Naive B cell (primary cell): ENCODE measurements at regions not wholly inside any gene's neighbourhood (a gene's known extent, or its start where the extent isn't known, plus 50 kb on each side); places are given as distances from the start of the nearest gene placed in this dataset.

Source experiments
- ATAC-seq, 2 donors: fragments of 150-1000 bp; cut with Tn5 transposase; 2 replicates each; pipeline ENCODE4 v1.10.0; 2021; ENCODE audit warnings: low read depth in 2 of 2, mild to moderate bottlenecking in 2 of 2, moderate library complexity in 2 of 2
- DNase-seq: peaks from one replicate; pipeline ENCODE4 v3.0.0; 2022
- H3K27ac Mint-ChIP-seq, 6 donors: one replicate each; pipeline ENCODE4 v1.8.0; 2020 to 2022; ENCODE audit warnings: mild to moderate bottlenecking in 6 of 6, mixed read lengths in 6 of 6, moderate library complexity in 5 of 6, inconsistent platforms in 2 of 6
- H3K27me3 Mint-ChIP-seq, 3 donors: one replicate each; pipeline ENCODE4 v1.8.0; 2021 to 2022; ENCODE audit warnings: mixed read lengths in 3 of 3, mild to moderate bottlenecking in 1 of 3
- H3K36me3 Mint-ChIP-seq, 2 donors: one replicate each; pipeline ENCODE4 v1.8.0; 2020 to 2022; ENCODE audit warnings: mixed read lengths in 2 of 2, inconsistent platforms in 1 of 2, mild to moderate bottlenecking in 1 of 2
- H3K4me1 Mint-ChIP-seq, 3 donors: one replicate each; pipeline ENCODE4 v1.8.0; 2020 to 2022; ENCODE audit warnings: mixed read lengths in 3 of 3, inconsistent platforms in 1 of 3, mild to moderate bottlenecking in 1 of 3, moderate library complexity in 1 of 3
- H3K4me3 Mint-ChIP-seq, 8 donors: one replicate each; pipeline ENCODE4 v1.8.0; 2020 to 2022; ENCODE audit warnings: mild to moderate bottlenecking in 8 of 8, mixed read lengths in 8 of 8, moderate library complexity in 8 of 8, inconsistent platforms in 2 of 8
- H3K9me3 Mint-ChIP-seq, 7 donors: one replicate each; pipeline ENCODE4 v1.8.0; 2020 to 2022; ENCODE audit warnings: mixed read lengths in 7 of 7, mild to moderate bottlenecking in 5 of 7, inconsistent platforms in 2 of 7, moderate library complexity in 1 of 7

- Mint-ChIP-seq H3K27ac (no peak overlapping the region), H3K4me1 (no peaks in the 10 kb centered on the region), H3K27me3 (no peaks in the 10 kb centered on the region), H3K9me3 (peaks cover 0 to 14% (median 6%) of the 10 kb centered on the region in 7 donors), H3K4me3 (no peak overlapping the region), H3K36me3 (no peaks in the 10 kb centered on the region)
- no peak for ATAC-seq
- no peak for DNase-seq
Measured at GRCh38 chr21:16388291-16388690, 658.5 kb downstream of the USP25 start.

- peak overlapping the region in 1 of 6 donors; percentile 16 for H3K27ac Mint-ChIP-seq
- DNase-seq (no peak), ATAC-seq (no peak)
- H3K9me3 Mint-ChIP-seq = peaks cover 0 to 14% (median 6%) of the 10 kb centered on the region in 7 donors
- H3K27me3 Mint-ChIP-seq = no peaks in the 10 kb centered on the region
- H3K36me3 Mint-ChIP-seq = no peaks in the 10 kb centered on the region
- no peaks in the 10 kb centered on the region for H3K4me1 Mint-ChIP-seq
- no peak overlapping the region for H3K4me3 Mint-ChIP-seq
Measured at GRCh38 chr21:16388911-16389560, 659.3 kb downstream of the USP25 start.

- ATAC-seq = no peak
Measured at GRCh38 chr21:16389643-16390042, 659.9 kb downstream of the USP25 start.

GRCh38 chr21:16395285-16395684 is 665.5 kb downstream of the USP25 start:
- no peak overlapping the region for H3K4me3 Mint-ChIP-seq
- no peak for ATAC-seq
- H3K9me3 Mint-ChIP-seq = peaks cover 3 to 22% (median 13%) of the 10 kb centered on the region in 7 donors
- no peak overlapping the region for H3K27ac Mint-ChIP-seq
- no peak for DNase-seq
- H3K4me1 Mint-ChIP-seq = no peaks in the 10 kb centered on the region
- no peaks in the 10 kb centered on the region for H3K36me3 Mint-ChIP-seq
- no peaks in the 10 kb centered on the region for H3K27me3 Mint-ChIP-seq

More at GRCh38 chr21:16389643-16390042, 659.9 kb downstream of the USP25 start:
- no peaks in the 10 kb centered on the region for H3K36me3 Mint-ChIP-seq
- H3K4me1 Mint-ChIP-seq = no peaks in the 10 kb centered on the region
- H3K9me3 Mint-ChIP-seq = peaks cover 0 to 14% (median 6%) of the 10 kb centered on the region in 7 donors
- H3K27ac Mint-ChIP-seq = no peak overlapping the region
- no peak for DNase-seq
- H3K27me3 Mint-ChIP-seq = no peaks in the 10 kb centered on the region
- no peak overlapping the region for H3K4me3 Mint-ChIP-seq

GRCh38 chr21:16402752-16403151 is 673.0 kb downstream of the USP25 start:
- no peak overlapping the region for H3K4me3 Mint-ChIP-seq
- DNase-seq = no peak
- no peaks in the 10 kb centered on the region for H3K27me3 Mint-ChIP-seq
- no peaks in the 10 kb centered on the region for H3K36me3 Mint-ChIP-seq
- no peak overlapping the region for H3K27ac Mint-ChIP-seq
- H3K9me3 Mint-ChIP-seq = peaks cover 0 to 8% (median 1%) of the 10 kb centered on the region in 7 donors
- ATAC-seq = no peak
- H3K4me1 Mint-ChIP-seq = no peaks in the 10 kb centered on the region

GRCh38 chr21:16404776-16405175 is 675.0 kb downstream of the USP25 start:
- H3K4me3 Mint-ChIP-seq = no peak overlapping the region
- no peaks in the 10 kb centered on the region for H3K36me3 Mint-ChIP-seq
- ATAC-seq (no peak), DNase-seq (no peak)
- no peaks in the 10 kb centered on the region for H3K27me3 Mint-ChIP-seq
- H3K9me3 Mint-ChIP-seq = peaks cover 0 to 8% (median under 1%) of the 10 kb centered on the region in 7 donors
- no peak overlapping the region for H3K27ac Mint-ChIP-seq
- H3K4me1 Mint-ChIP-seq = no peaks in the 10 kb centered on the region

- Mint-ChIP-seq H3K4me1 (no peaks in the 10 kb centered on the region), H3K4me3 (no peak overlapping the region), H3K27me3 (no peaks in the 10 kb centered on the region), H3K9me3 (peaks cover 0 to 8% (median 2%) of the 10 kb centered on the region in 7 donors), H3K27ac (no peak overlapping the region), H3K36me3 (no peaks in the 10 kb centered on the region)
- DNase-seq (no peak), ATAC-seq (no peak)
Measured at GRCh38 chr21:16406355-16406754, 676.6 kb downstream of the USP25 start.

- Mint-ChIP-seq H3K36me3 (no peaks in the 10 kb centered on the region), H3K4me3 (no peak overlapping the region), H3K27me3 (no peaks in the 10 kb centered on the region), H3K4me1 (no peaks in the 10 kb centered on the region), H3K9me3 (peaks cover 0 to 9% (median 6%) of the 10 kb centered on the region in 7 donors), H3K27ac (peak overlapping the region in 1 of 6 donors; percentile 17)
- ATAC-seq (no peak), DNase-seq (no peak)
Measured at GRCh38 chr21:16407403-16408240, 677.8 kb downstream of the USP25 start.

- no peak overlapping the region for H3K4me3 Mint-ChIP-seq
- H3K9me3 Mint-ChIP-seq = peaks cover 0 to 9% (median 6%) of the 10 kb centered on the region in 7 donors
- DNase-seq (no peak), ATAC-seq (no peak)
- H3K27ac Mint-ChIP-seq = no peak overlapping the region
- H3K36me3 Mint-ChIP-seq = no peaks in the 10 kb centered on the region
- H3K27me3 Mint-ChIP-seq = no peaks in the 10 kb centered on the region
- H3K4me1 Mint-ChIP-seq = no peaks in the 10 kb centered on the region
Measured at GRCh38 chr21:16408280-16408679, 678.5 kb downstream of the USP25 start.

GRCh38 chr21:16409352-16409751 is 679.6 kb downstream of the USP25 start:
- Mint-ChIP-seq H3K4me1 (no peaks in the 10 kb centered on the region), H3K4me3 (no peak overlapping the region), H3K36me3 (no peaks in the 10 kb centered on the region), H3K27me3 (no peaks in the 10 kb centered on the region), H3K9me3 (peaks cover 0 to 11% (median 4%) of the 10 kb centered on the region in 7 donors), H3K27ac (no peak overlapping the region)
- ATAC-seq = no peak
- DNase-seq = no peak

GRCh38 chr21:16418226-16418625 is 688.4 kb downstream of the USP25 start:
- Mint-ChIP-seq H3K27ac (no peak overlapping the region), H3K27me3 (no peaks in the 10 kb centered on the region), H3K4me1 (no peaks in the 10 kb centered on the region), H3K36me3 (no peaks in the 10 kb centered on the region), H3K9me3 (peaks cover 0 to 4% (median 0%) of the 10 kb centered on the region in 7 donors), H3K4me3 (no peak overlapping the region)
- ATAC-seq = no peak
- no peak for DNase-seq

- no peaks in the 10 kb centered on the region for H3K27me3 Mint-ChIP-seq
- no peak overlapping the region for H3K27ac Mint-ChIP-seq
- no peak for ATAC-seq
- DNase-seq = no peak
- H3K4me3 Mint-ChIP-seq = no peak overlapping the region
- H3K9me3 Mint-ChIP-seq = peaks cover 0 to 4% (median 0%) of the 10 kb centered on the region in 7 donors
- no peaks in the 10 kb centered on the region for H3K36me3 Mint-ChIP-seq
- H3K4me1 Mint-ChIP-seq = no peaks in the 10 kb centered on the region
Measured at GRCh38 chr21:16418642-16419041, 688.9 kb downstream of the USP25 start.

GRCh38 chr21:16419188-16419921 is 689.6 kb downstream of the USP25 start:
- no peak for DNase-seq
- Mint-ChIP-seq H3K4me1 (no peaks in the 10 kb centered on the region), H3K9me3 (peaks cover 0 to 4% (median 0%) of the 10 kb centered on the region in 7 donors), H3K36me3 (no peaks in the 10 kb centered on the region), H3K27ac (no peak overlapping the region), H3K27me3 (no peaks in the 10 kb centered on the region), H3K4me3 (no peak overlapping the region)
- no peak for ATAC-seq
